ENCODE measurements at regions not wholly inside any gene's neighbourhood (a gene's known extent, or its start where the extent isn't known, plus 50 kb on each side); places are given as distances from the start of the nearest gene placed in this dataset.

DNA sequence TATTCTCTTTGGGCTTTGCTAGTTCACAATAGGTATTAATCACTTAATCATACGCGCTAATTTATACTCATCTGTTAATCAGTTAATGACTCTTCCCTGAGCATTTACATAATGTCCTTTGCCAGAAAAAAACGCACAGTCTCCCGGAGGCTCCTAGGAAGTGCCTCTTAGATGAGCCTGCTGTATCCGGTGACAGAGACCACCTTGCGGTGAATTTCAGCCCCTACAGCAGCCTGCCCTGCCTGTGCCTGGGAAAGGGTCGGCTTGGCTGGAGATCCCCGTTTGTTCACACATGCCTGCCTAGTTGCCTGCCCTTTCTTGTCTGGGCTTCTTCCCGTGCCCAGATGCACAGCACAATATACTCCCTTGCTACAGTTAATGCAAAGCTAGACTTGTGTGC lies 152.9 kb downstream of the ZBTB18 start:
- TF ChIP-seq, protein P1, sequence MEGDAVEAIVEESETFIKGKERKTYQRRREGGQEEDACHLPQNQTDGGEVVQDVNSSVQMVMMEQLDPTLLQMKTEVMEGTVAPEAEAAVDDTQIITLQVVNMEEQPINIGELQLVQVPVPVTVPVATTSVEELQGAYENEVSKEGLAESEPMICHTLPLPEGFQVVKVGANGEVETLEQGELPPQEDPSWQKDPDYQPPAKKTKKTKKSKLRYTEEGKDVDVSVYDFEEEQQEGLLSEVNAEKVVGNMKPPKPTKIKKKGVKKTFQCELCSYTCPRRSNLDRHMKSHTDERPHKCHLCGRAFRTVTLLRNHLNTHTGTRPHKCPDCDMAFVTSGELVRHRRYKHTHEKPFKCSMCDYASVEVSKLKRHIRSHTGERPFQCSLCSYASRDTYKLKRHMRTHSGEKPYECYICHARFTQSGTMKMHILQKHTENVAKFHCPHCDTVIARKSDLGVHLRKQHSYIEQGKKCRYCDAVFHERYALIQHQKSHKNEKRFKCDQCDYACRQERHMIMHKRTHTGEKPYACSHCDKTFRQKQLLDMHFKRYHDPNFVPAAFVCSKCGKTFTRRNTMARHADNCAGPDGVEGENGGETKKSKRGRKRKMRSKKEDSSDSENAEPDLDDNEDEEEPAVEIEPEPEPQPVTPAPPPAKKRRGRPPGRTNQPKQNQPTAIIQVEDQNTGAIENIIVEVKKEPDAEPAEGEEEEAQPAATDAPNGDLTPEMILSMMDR (IDR thresholded peaks at IDR 0.05; ENCODE audit: low read length): no peak
- no peak for TF ChIP-seq EZH2 (IDR thresholded peaks at IDR 0.05; ENCODE audit: borderline replicate concordance, low read length)
